Ishikawa (cell line): ENCODE measurements at regions not wholly inside any gene's neighbourhood (a gene's known extent, or its start where the extent isn't known, plus 50 kb on each side); places are given as distances from the start of the nearest gene placed in this dataset.

ENCODE experiments used
- CEBPB ChIP-seq: IDR thresholded peaks from 2 replicates; pipeline ENCODE4 v1.6.1; 2012
- CREB1 ChIP-seq: IDR thresholded peaks from 2 replicates; pipeline ENCODE4 v1.6.1; 2012; ENCODE audit warnings: low read depth
- EGR1 ChIP-seq: IDR thresholded peaks from 2 replicates; pipeline ENCODE4 v1.6.1; 2012
- EP300 ChIP-seq: IDR thresholded peaks from 2 replicates; pipeline ENCODE4 v1.6.1; 2012; ENCODE audit warnings: borderline replicate concordance
- FOXM1 ChIP-seq: IDR thresholded peaks from 2 replicates; pipeline ENCODE4 v1.6.1; 2012; ENCODE audit warnings: low read depth, borderline replicate concordance
- MAX ChIP-seq: IDR thresholded peaks from 2 replicates; pipeline ENCODE4 v1.6.1; 2012
- NFIC ChIP-seq: IDR thresholded peaks from 2 replicates; pipeline ENCODE4 v1.6.1; 2012
- RAD21 ChIP-seq: IDR thresholded peaks from 2 replicates; pipeline ENCODE4 v1.6.1; 2012; ENCODE audit warnings: low read depth
- REST ChIP-seq: IDR thresholded peaks from 2 replicates; pipeline ENCODE4 v1.6.1; 2012; ENCODE audit warnings: low read depth, mild to moderate bottlenecking
- TAF1 ChIP-seq: IDR thresholded peaks from 2 replicates; pipeline ENCODE4 v1.6.1; 2012; ENCODE audit warnings: low read depth, mild to moderate bottlenecking
- TCF12 ChIP-seq: IDR thresholded peaks from 2 replicates; pipeline ENCODE4 v1.6.1; 2012; ENCODE audit warnings: low read depth
- TEAD4 ChIP-seq: IDR thresholded peaks from 2 replicates; pipeline ENCODE4 v1.6.1; 2012
- YY1 ChIP-seq: IDR thresholded peaks from 2 replicates; pipeline ENCODE4 v1.6.1; 2012; ENCODE audit warnings: low read depth
- ZBTB7A ChIP-seq: IDR thresholded peaks from 2 replicates; pipeline ENCODE4 v1.6.1; 2012; ENCODE audit warnings: low read depth
- TF ChIP-seq, protein P1 (sequence below): IDR thresholded peaks from 2 replicates; pipeline ENCODE4 v1.6.1; 2012

- TF ChIP-seq, protein P1, sequence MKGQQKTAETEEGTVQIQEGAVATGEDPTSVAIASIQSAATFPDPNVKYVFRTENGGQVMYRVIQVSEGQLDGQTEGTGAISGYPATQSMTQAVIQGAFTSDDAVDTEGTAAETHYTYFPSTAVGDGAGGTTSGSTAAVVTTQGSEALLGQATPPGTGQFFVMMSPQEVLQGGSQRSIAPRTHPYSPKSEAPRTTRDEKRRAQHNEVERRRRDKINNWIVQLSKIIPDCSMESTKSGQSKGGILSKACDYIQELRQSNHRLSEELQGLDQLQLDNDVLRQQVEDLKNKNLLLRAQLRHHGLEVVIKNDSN = no peak
- no peak for TF ChIP-seq NFIC
- no peak for TF ChIP-seq YY1
- TF ChIP-seq CEBPB = no peak
- no peak for TF ChIP-seq EP300
Measured at GRCh38 chr3:40615110-40615915, 90.6 kb downstream of the ZNF621 start.

- TF ChIP-seq TAF1 (no peak), EGR1 (no peak), REST (no peak)
Measured at GRCh38 chr3:40615918-40616819, 91.4 kb downstream of the ZNF621 start.

- TF ChIP-seq CEBPB = no peak
- no peak for TF ChIP-seq TEAD4
- TF ChIP-seq, protein P1 = no peak
- no peak for TF ChIP-seq FOXM1
- TF ChIP-seq RAD21 = no peak
- TF ChIP-seq MAX = no peak
- TF ChIP-seq TAF1 = no peak
- TF ChIP-seq CREB1 = no peak
Measured at GRCh38 chr3:40617084-40617483, 92.3 kb downstream of the ZNF621 start.

DNA sequence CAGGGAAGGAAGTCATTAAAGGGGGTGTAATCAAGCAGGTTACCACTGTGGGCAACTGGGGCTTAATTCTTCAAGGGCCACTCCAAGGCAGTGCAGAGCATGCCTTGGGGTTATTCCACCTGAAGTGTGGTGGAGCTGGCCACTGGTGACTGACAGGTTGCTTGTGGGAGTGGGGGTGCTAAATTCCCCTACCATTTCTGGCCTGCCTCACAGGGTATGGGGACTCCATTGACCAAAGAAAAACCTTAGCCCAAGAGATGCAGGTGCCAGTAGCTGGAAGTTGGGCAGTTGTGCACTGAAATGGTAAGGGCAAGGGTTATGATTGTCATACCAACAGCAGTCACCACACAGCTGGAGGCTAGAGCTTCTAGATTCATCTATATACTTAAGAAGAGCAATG, 93.4 kb downstream of the ZNF621 start:
- no peak for TF ChIP-seq RAD21
- TF ChIP-seq FOXM1 = no peak
- TF ChIP-seq TCF12 = no peak
- TF ChIP-seq YY1 = no peak
- no peak for TF ChIP-seq TAF1
- no peak for TF ChIP-seq ZBTB7A
- no peak for TF ChIP-seq TEAD4
- TF ChIP-seq EGR1 = no peak
- no peak for TF ChIP-seq MAX
- no peak for TF ChIP-seq REST

DNA sequence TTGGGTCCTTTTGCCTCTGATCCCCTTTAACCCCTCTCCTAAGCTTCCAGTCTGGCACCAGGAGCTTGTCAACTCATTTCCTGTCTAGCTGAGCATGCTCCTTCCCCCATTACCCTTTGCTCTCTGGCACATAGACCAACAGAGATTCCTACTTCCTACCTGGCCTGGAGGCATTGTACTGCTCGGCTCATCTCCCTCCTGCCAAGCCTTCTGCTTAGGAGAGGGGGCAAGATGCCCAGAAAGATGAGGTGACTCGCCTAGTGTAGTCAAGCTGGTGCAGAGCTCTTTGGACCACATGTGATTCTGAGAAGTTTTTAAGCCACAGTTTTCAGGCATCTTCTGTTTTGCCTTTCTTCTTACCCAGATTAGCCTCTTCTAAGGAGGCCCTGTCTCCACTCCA, 95.4 kb downstream of the ZNF621 start:
- TF ChIP-seq NFIC = no peak
- TF ChIP-seq TAF1 = no peak
- TF ChIP-seq MAX = no peak
- no peak for TF ChIP-seq CREB1
- TF ChIP-seq, protein P1 = no peak
- TF ChIP-seq REST = no peak
- no peak for TF ChIP-seq CEBPB
- TF ChIP-seq EGR1 = no peak
- TF ChIP-seq FOXM1 = no peak
- no peak for TF ChIP-seq YY1
- no peak for TF ChIP-seq TEAD4
- TF ChIP-seq TCF12 = no peak
- TF ChIP-seq ZBTB7A = no peak
- no peak for TF ChIP-seq EP300
- no peak for TF ChIP-seq RAD21
